Skeletal muscle satellite cell (primary cell): ENCODE measurements at regions not wholly inside any gene's neighbourhood (a gene's known extent, or its start where the extent isn't known, plus 50 kb on each side); places are given as distances from the start of the nearest gene placed in this dataset.

Experiments used
- H3K27me3 ChIP-seq: 2 replicates; pipeline ENCODE4 v1.7.0; 2013; ENCODE audit warnings: low read length; ENCODE audit not compliant: control insufficient read depth, insufficient read depth
- H3K36me3 ChIP-seq: 2 replicates; pipeline ENCODE4 v1.7.0; 2013; ENCODE audit warnings: mild to moderate bottlenecking, control low read depth, low read length; ENCODE audit not compliant: insufficient read depth
- H3K4me1 ChIP-seq: 2 replicates; pipeline ENCODE4 v1.7.0; 2013; ENCODE audit warnings: low read length; ENCODE audit not compliant: control insufficient read depth, insufficient read depth
- H3K4me2 ChIP-seq: 2 replicates; pipeline ENCODE4 v1.7.0; 2013; ENCODE audit warnings: mild to moderate bottlenecking, low read length
- H3K4me3 ChIP-seq: 2 replicates; pipeline ENCODE4 v1.7.0; 2013; ENCODE audit warnings: low read length
- H3K9ac ChIP-seq: 2 replicates; pipeline ENCODE4 v1.7.0; 2013; ENCODE audit warnings: mild to moderate bottlenecking, low read depth, low read length, moderate library complexity
- H3K9me3 ChIP-seq: replicated peaks from 2 replicates; pipeline ENCODE4 v1.7.0; 2013; ENCODE audit warnings: mild to moderate bottlenecking, control low read depth, low read length

GRCh38 chr2:125839945-125840344 is 816.0 kb upstream of the GYPC start:
- Histone ChIP-seq H3K27me3 (no peaks in the 10 kb centered on the region), H3K9ac (no peak overlapping the region), H3K36me3 (no peaks in the 10 kb centered on the region), H3K4me1 (no peaks in the 10 kb centered on the region), H3K4me2 (no peak overlapping the region), H3K4me3 (no peak overlapping the region), H3K9me3 (no peaks in the 10 kb centered on the region)

GRCh38 chr2:125842041-125842440 is 813.9 kb upstream of the GYPC start:
- no peak overlapping the region for H3K9ac ChIP-seq
- no peak overlapping the region for H3K4me2 ChIP-seq
- H3K4me3 ChIP-seq, result no peak overlapping the region
- no peaks in the 10 kb centered on the region for H3K9me3 ChIP-seq
- no peaks in the 10 kb centered on the region for H3K4me1 ChIP-seq
- H3K36me3 ChIP-seq, result no peaks in the 10 kb centered on the region
- no peaks in the 10 kb centered on the region for H3K27me3 ChIP-seq

GRCh38 chr2:125850541-125850940 is 805.4 kb upstream of the GYPC start:
- H3K27me3 ChIP-seq, result no peaks in the 10 kb centered on the region

GRCh38 chr2:125852364-125852763 is 803.6 kb upstream of the GYPC start:
- H3K27me3 ChIP-seq, result no peaks in the 10 kb centered on the region
- H3K9ac ChIP-seq, result no peak overlapping the region
- no peaks in the 10 kb centered on the region for H3K36me3 ChIP-seq
- no peak overlapping the region for H3K4me3 ChIP-seq
- no peak overlapping the region for H3K4me2 ChIP-seq
- no peaks in the 10 kb centered on the region for H3K4me1 ChIP-seq
- H3K9me3 ChIP-seq, result peaks cover 15% of the 10 kb centered on the region

More at GRCh38 chr2:125850541-125850940, 805.4 kb upstream of the GYPC start:
- no peak overlapping the region for H3K9ac ChIP-seq
- no peak overlapping the region for H3K4me2 ChIP-seq
- no peaks in the 10 kb centered on the region for H3K4me1 ChIP-seq
- H3K4me3 ChIP-seq, result no peak overlapping the region
- H3K36me3 ChIP-seq, result no peaks in the 10 kb centered on the region
- peaks cover 15% of the 10 kb centered on the region for H3K9me3 ChIP-seq

- Histone ChIP-seq H3K9ac (no peak overlapping the region), H3K4me3 (no peak overlapping the region), H3K4me2 (no peak overlapping the region), H3K36me3 (no peaks in the 10 kb centered on the region), H3K9me3 (peaks cover 15% of the 10 kb centered on the region), H3K4me1 (no peaks in the 10 kb centered on the region), H3K27me3 (no peaks in the 10 kb centered on the region)
Measured at GRCh38 chr2:125853626-125854025, 802.3 kb upstream of the GYPC start.

GRCh38 chr2:125855204-125855603 is 800.8 kb upstream of the GYPC start:
- H3K36me3 ChIP-seq, result no peaks in the 10 kb centered on the region
- H3K4me2 ChIP-seq, result no peak overlapping the region

GRCh38 chr2:125857971-125858794 is 797.8 kb upstream of the GYPC start:
- H3K4me2 ChIP-seq, result no peak overlapping the region
- no peaks in the 10 kb centered on the region for H3K36me3 ChIP-seq
- H3K27me3 ChIP-seq, result no peaks in the 10 kb centered on the region
- peaks cover 8% of the 10 kb centered on the region for H3K9me3 ChIP-seq
- no peaks in the 10 kb centered on the region for H3K4me1 ChIP-seq
- H3K9ac ChIP-seq, result no peak overlapping the region
- H3K4me3 ChIP-seq, result no peak overlapping the region

More at GRCh38 chr2:125855204-125855603, 800.8 kb upstream of the GYPC start:
- Histone ChIP-seq H3K9ac (no peak overlapping the region), H3K4me3 (no peak overlapping the region), H3K9me3 (peaks cover 11% of the 10 kb centered on the region), H3K27me3 (no peaks in the 10 kb centered on the region), H3K4me1 (no peaks in the 10 kb centered on the region)

GRCh38 chr2:125861461-125861860 is 794.5 kb upstream of the GYPC start:
- H3K4me3 ChIP-seq, result no peak overlapping the region

GRCh38 chr2:125867908-125868307 is 788.0 kb upstream of the GYPC start:
- H3K9ac ChIP-seq, result no peak overlapping the region
- H3K4me1 ChIP-seq, result no peaks in the 10 kb centered on the region
- H3K4me3 ChIP-seq, result no peak overlapping the region
- peaks cover 5% of the 10 kb centered on the region for H3K9me3 ChIP-seq
- H3K36me3 ChIP-seq, result no peaks in the 10 kb centered on the region
- no peaks in the 10 kb centered on the region for H3K27me3 ChIP-seq
- H3K4me2 ChIP-seq, result no peak overlapping the region

More at GRCh38 chr2:125861461-125861860, 794.5 kb upstream of the GYPC start:
- H3K27me3 ChIP-seq, result no peaks in the 10 kb centered on the region
- no peak overlapping the region for H3K4me2 ChIP-seq
- no peaks in the 10 kb centered on the region for H3K36me3 ChIP-seq
- no peaks in the 10 kb centered on the region for H3K4me1 ChIP-seq
- no peaks in the 10 kb centered on the region for H3K9me3 ChIP-seq
- H3K9ac ChIP-seq, result no peak overlapping the region

- peaks cover 5% of the 10 kb centered on the region for H3K9me3 ChIP-seq
- no peaks in the 10 kb centered on the region for H3K4me1 ChIP-seq
- no peak overlapping the region for H3K4me3 ChIP-seq
- H3K27me3 ChIP-seq, result no peaks in the 10 kb centered on the region
- H3K36me3 ChIP-seq, result no peaks in the 10 kb centered on the region
- no peak overlapping the region for H3K4me2 ChIP-seq
- no peak overlapping the region for H3K9ac ChIP-seq
Measured at GRCh38 chr2:125870264-125870663, 785.7 kb upstream of the GYPC start.

GRCh38 chr2:125870746-125871145 is 785.2 kb upstream of the GYPC start:
- Histone ChIP-seq H3K9me3 (peaks cover 5% of the 10 kb centered on the region), H3K36me3 (no peaks in the 10 kb centered on the region), H3K9ac (no peak overlapping the region), H3K4me1 (no peaks in the 10 kb centered on the region), H3K4me2 (no peak overlapping the region), H3K4me3 (no peak overlapping the region), H3K27me3 (no peaks in the 10 kb centered on the region)

- Histone ChIP-seq H3K4me2 (no peak overlapping the region), H3K9ac (no peak overlapping the region), H3K36me3 (no peaks in the 10 kb centered on the region), H3K9me3 (peaks cover 3% of the 10 kb centered on the region), H3K4me1 (no peaks in the 10 kb centered on the region), H3K27me3 (no peaks in the 10 kb centered on the region), H3K4me3 (no peak overlapping the region)
Measured at GRCh38 chr2:125874564-125874963, 781.4 kb upstream of the GYPC start.
